GM19455 (cell line): ENCODE measurements at regions not wholly inside any gene's neighbourhood (a gene's known extent, or its start where the extent isn't known, plus 50 kb on each side); places are given as distances from the start of the nearest gene placed in this dataset.
A peak's percentile ranks its signal among the peaks of the same experiment; 100 is the strongest.
"Not testable (repeated sequence)": the region's sequence is repeated elsewhere in the genome, so short reads cannot be mapped to it uniquely, and the experiment has no call there.

Source experiments
- ATAC-seq: cut with Tn5 transposase; IDR thresholded peaks from one replicate; pipeline ENCODE4 v1.9.1; 2021; ENCODE audit not compliant: unreplicated experiment

DNA sequence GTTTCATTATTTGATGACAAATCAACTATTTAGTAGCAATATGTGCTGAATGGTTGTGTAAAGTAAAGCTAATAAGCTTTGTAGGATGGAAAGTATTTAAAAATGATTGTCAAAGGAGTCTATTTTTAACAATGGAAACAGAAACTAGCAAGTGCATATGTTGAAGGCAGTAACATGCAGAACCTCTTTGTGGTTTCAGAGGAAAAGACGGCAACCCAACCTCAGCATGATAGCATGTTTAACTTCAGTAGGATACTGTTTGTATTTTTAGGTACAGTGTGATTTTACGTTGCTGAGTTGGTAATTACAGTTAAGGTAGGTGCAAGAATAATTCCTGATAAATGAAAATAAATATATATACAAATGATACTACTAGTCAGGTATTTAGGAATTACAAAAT is 545.4 kb downstream of the CDY1 start:
- ATAC-seq: not testable (repeated sequence)

DNA sequence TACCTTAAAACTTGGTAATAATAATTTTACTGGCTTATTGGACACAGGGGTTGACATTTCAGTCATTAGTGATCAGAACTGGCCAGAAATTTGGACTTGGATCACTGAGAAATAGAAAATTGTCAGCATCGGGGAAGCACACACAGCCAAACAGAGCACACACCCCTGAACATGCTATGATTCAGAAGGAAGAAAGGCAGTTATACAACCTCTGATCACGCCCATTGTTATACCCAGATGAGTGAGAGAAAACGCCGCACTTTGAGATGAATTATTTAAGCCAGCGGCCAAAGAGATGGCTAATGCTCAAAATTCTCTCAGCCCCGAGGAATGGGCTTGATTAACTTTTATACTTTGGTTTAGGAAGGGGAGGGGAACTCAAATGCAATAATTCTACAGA is 557.4 kb downstream of the CDY1 start:
- not testable (repeated sequence) for ATAC-seq

DNA sequence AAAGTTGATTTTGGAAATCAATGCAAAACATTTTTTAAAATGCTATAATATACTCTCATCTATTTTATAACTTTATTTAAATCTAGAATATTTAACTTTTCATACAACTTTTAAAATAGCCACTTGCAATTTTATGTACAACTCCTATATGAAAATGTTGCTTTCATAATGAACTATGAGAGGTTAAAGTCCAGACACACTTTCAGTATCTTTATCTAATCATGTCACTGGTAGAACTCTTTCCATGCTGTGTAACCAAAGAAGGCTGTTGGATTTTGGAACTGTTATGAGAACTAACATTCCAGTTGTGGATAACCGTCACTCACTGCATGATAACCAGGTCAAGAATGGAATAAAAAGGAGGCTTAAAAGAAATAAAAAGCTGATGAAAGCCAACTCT is 603.1 kb downstream of the CDY1 start:
- ATAC-seq: not testable (repeated sequence)

DNA sequence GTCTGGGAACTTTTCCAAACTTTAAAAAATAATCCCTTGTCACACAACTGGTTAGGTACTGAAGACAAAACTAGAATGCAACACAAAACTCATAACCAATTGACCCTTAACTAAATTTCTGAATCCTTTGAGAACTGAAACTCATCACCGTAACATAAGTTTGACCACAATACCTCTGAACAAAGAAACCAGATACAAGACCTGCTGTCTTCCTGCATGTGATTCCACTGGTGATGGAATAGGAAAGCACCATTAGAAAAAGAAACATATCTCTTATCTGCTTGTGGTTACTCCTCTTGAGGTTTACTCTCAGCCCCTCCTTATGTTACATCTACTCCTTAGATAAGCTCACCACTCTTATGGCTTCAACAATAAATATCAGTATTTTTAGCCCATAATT is 603.6 kb downstream of the CDY1 start:
- ATAC-seq: peak; percentile 55

DNA sequence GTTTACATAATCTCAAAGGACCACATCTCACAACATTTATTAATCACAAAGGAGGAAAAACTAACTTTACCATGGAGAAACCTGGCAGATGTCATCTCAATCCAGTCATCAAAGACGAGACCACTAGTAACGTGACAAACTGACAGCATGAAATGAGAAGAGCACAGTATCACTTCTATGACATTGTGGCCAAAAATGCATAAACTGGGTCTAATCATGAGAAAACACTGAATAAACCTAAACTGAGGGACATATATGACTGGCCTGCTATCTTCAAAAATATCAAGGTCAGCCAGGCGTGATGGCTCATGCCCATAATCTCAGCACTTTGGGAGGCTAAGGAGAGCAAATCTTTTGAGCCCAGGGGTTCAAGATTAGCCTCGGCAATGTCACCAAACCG is 619.0 kb downstream of the CDY1 start:
- ATAC-seq: not testable (repeated sequence)

DNA sequence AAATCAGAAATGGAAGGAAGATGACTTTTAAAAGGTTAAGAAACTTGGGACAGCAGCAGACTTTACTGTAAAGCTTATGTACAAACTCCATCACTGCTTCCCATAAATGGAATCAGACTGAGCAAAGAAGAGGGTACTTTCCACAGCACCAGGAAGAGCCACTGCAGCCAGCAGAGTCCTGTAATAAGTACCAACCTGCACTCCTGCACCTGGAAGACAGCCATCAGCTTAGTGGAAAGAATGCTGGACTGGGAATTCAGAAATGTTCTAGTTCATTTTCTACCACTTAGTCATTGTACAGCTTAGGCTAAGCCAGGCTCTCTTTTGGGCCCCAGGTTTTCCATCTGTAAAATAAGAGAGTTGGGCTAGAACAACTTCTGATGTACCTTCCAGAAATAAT is 632.3 kb downstream of the CDY1 start:
- ATAC-seq: not testable (repeated sequence)

DNA sequence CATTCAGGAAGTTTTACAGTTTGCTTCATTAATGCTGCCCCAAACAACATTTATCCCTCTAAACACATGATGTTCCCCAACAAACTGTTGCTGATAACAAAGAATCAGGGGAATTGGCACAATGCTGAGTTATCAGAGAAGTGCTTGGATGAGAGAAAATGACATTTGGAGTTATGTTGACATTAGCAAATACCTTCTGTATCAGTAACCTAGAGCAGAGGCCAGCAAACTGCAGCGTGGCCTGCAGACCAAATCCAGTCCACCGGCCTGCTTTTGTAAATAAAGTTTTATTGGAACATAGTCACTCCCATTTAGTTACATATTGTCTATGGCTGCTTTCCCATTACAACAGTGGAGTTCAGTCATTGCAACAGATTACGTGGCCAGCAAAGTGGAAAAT is 643.5 kb downstream of the CDY1 start:
- ATAC-seq: not testable (repeated sequence)

DNA sequence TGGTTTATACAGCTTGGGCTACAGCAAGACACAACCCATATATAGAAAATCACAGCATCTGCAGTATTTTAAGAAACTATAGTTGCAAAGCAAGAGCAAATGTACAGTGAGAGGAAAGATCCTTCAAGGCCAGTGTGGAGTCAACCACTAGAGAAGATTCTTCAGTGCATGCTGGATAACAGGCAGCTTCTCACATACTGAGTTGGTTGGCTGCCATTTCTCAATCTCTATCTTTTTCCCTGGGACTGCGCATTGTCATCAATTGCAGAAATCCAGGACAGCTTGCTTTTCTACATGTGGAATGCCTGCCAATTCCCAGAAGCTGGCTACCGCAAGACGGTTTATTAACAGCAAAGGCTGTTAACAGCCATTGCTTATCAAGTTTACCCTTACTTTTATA is 646.5 kb downstream of the CDY1 start:
- ATAC-seq: not testable (repeated sequence)

DNA sequence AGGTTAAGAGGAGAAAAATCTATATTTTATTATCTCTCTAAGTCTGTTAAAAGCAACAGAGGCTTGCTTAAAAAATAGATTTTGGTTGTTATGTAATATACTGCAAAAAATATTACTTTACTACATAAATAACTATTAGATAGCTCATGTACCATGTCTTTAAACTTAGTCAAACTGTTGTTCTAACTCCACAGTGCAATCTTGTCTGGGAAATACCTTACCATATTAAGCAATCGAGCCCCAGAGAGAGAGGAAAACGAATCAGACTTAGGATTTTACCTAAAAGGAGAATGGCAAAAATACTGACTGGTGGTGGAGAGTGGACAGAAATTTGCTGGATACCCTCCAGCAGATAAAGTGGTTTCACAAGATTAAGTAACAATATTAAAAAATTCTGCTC is 647.0 kb downstream of the CDY1 start:
- not testable (repeated sequence) for ATAC-seq

DNA sequence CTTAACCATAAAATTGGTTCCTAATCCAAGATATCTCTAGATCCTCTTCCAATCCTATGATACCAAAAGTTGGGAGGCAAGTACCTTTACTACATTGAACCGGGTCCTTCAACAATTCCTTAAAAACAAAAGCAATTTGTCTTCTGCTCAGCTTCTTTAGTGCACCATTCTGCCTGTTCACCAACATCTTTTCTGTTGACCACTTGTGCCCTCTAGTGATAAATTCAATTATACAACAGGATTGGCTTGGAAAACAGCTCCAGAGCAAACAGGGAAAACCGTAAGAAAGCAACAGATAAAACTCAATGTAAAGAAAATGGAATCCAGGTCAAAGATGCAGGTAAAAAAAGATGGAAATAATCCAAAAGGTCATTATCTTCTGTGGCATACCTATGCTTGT is 651.2 kb downstream of the CDY1 start:
- not testable (repeated sequence) for ATAC-seq

DNA sequence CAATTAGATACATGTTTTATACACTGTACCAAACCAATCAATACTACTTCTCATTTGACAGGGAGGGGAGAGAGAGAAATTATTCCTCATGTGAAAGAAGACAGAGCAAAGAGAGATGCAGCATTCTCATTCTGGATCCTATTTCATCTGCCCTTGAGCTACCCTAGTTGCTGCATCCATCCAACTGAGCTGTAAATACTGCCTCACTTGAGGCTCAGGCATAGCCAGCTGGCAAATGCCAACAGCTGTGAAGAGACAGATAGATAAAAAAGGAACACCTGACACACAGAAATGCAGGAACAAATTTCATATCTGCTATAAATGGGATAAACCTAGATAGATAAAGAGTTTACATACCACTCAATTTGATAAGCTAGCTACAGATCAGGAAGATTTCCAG is 684.1 kb downstream of the CDY1 start:
- not testable (repeated sequence) for ATAC-seq

DNA sequence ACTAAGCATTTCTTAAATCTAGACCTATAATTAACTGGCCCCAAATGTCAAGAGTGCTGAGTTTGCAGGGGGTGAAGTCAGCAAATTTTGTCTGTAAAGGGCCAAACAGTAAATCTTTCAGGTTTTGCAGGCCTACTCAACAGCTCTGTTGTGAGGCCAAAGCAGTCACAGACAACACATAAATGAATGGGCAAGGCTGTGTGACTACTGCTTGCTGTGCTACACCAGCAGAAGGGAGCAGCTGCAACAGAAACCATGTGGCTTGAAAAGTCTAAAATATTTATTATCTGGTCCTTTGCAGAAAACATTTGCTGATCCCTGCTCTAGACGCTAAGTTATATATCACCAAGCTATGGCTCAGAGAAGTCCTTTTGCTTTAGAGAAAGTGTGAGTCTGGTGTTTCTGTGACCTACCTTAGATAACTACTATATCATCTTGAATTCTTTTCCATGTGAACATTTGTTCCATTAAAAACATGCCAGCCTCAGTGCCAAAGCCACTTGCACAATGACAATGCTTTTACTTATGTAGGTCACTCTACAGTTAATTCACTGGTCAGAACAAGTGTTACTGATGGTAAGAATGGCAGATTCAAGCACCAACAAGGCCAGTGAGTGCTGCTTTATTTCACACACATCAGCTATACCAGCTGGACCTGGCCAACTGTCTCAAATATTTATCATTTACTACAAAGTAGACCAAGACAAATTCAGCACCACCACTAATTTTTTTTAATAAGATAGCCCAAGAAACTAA is 684.9 kb downstream of the CDY1 start:
- not testable (repeated sequence) for ATAC-seq

DNA sequence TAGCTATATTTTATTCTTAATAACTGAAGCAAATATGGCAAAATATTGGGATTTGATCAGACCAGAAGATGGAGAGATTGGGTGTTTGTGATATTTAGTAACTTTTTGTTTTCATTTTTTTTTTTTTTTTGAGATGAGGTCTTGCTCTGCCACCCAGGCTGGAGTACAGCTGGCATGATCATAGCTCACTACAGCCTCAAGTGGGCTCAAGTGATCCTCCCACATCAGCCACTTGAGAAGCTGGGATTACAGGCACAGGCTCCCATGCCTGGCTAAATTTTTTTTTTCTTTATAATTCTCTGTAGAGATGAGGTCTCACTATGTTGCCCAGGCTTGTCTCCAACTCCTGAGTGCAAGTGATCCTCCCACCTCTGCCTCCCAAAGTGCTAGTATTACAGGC is 686.4 kb downstream of the CDY1 start:
- not testable (repeated sequence) for ATAC-seq

DNA sequence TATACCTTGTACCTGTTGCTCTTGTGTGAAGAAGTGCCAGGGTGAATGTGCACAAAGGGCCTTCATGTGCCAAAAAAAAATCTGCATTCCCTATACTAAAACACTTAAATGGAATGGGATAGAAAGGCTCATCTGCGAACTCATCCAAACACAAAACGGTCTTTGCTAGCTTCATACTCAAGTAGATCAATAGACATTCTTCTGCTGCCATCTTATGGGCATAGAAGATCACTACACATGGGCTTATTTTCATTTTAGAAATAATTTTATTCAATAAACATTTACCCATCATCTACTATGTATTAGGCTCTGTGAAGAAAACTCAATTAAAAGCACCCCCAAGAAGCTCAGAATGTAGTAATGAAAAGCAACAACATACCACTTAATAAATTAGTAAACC is 693.1 kb downstream of the CDY1 start:
- ATAC-seq: not testable (repeated sequence)

DNA sequence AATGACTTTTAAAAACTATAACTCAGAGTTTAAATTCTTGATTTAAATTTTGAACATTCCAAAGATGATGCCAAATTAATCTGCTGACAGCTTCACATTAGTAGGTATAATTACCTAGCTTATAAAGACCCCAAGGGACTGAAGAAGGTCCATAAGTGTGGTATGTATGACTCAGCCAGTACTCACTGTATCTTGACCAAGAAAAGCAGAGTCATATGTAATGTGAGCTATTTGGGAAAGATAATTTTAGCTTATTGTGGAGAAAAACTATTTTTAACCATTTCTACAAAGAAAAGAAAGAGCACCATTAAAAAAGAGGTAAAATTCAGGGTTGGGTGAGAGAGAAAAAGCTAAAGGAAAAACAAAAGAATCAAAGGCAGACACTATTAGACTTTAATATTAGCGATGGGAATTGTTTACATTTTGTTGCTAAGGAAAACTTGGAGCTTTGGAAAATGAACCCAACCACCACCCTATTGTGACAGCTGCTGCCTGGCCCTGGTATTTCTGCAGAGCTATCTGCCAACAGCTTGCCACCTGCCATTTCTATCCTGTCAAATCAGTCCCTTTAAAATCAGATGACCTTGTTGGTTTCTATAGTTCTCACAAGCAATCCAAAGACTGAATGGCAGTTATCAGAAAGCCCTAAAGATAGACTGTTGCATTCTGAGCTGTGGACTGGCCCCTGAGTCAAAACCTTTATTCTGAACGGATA is 697.7 kb downstream of the CDY1 start:
- ATAC-seq: not testable (repeated sequence)

DNA sequence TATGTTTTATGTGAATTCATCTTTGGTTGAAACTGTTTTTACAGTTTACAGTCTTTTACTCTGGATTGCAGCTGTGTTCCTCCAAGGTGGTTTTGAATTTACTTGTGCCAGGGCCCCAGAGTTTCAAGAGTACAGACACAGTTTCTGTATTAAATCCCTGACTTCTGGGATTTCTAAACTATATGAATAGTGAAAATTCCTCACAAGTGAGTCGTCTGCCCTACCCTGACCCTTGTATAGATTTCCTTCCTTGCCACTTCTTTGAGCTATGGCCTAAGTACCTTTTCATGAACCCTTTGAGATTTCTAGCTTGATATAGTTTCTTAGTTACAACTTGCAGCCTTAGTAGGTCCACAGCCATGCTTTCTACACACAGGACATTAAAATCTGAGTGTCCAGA is 700.8 kb downstream of the CDY1 start:
- ATAC-seq: not testable (repeated sequence)

DNA sequence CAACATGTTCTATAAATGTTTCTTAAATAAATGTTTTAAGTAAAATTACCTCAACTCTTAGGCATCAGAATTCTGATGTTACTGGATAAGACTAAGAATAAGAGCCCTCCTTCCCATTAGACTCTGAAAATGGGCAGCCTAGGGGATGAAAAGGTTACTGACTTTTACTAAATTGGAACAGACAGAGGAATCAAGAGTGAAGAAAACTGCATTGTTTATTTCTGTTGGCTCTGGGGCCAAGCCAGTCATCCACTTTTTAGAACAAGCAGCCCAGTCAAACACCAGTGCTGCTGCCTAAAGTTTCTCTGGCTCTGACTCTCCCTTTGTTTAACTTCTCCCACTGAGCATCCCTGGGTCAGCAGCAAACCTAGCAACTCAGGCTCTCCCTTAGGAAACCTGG is 731.0 kb downstream of the CDY1 start:
- ATAC-seq: not testable (repeated sequence)

DNA sequence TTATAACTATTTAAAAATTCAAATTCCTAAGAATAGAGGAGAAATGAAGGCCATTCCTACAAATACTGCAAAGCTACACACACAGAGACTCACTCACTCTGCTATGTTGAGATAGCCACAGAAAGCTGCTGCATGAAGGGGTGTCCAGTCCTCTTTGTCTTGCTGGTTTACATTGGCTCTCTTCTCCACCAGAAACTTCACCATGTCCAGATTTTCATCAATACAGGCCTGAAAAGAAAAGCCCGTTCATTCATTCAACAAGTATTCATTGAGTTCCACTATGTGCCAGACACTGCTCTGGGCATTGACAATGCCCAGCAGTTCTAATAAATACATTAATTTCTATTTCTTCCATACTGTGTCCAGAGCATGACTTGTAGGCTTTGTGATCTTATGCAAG is 732.3 kb downstream of the CDY1 start:
- no peak for ATAC-seq

DNA sequence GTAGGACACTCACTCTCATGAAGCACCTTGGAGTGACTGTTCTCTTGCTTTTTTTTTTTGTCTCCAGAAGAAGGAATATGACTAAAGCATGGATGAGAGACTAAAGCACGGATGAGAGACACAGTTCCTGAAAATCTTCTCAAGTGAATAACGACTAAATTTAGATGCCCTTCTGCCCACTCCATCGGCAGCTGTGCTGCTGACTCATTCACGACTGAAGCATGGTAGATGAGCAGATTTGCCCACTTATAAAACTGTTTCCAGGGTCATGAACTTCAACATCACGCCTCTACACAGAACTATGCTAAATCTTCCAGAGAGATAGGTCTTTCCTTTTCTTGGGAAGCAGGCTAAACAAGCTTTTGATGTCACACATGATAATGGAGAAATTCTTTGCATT is 738.0 kb downstream of the CDY1 start:
- not testable (repeated sequence) for ATAC-seq

DNA sequence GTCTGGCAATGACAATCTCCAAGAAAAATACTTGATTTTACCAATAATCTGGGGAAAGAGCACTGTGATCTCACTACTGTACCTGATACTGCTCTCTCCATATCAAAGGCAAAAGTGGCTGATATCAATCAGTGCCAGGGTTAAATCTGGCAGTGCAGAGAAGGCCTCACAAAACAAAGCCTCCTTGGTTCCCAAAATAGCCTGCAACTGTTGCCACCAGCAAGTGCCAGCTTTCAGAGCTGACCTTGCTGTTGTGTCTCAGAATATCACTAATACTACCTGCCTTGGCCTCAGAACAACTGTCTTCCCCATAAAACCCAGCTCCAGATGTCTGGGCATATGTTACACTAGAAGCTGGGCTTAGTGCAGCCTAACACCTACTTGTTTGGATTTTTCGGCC is 738.6 kb downstream of the CDY1 start:
- not testable (repeated sequence) for ATAC-seq

DNA sequence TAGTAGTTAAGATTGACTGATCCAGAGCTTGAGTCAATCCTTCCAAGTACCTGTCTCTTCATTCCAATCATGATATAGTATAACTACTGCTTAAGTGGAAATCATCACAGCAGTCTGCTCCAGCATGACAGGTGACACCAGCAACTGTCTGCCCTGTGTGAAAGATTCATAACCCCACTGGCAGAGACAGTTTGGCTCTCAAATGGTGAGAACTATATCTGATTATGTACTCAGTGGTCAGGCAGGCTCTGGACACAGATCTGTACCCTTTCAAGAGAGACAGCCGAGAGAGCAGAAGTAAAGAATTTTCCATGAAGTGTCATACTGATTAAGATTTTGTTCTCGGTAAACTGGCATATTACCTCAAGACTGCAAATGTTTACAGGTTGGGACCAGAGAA is 741.5 kb downstream of the CDY1 start:
- ATAC-seq: not testable (repeated sequence)

DNA sequence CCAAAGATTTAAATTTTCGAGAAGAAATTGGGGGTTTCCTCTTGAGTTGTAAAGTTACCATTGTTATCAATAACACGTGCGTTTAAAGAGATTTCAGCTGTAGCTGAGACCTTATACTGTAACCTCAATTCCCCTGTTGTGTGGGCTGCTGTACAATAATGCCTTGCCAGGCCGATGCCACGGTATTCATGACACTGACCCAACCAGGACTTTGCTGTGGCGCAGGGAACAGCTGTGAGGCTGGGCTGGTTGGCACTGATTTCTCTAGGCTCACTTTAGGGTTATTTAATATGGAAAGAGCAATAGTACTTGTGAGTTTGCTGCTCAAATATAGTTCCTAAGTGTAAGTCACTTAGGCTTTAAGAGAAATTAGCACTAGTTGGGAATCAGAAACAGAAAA is 744.2 kb downstream of the CDY1 start:
- ATAC-seq: not testable (repeated sequence)
